Liver (tissue), 8 donors: ENCODE measurements at regions not wholly inside any gene's neighbourhood (a gene's known extent, or its start where the extent isn't known, plus 50 kb on each side); places are given as distances from the start of the nearest gene placed in this dataset.

Experiments used
- DNase-seq: peaks from one replicate; pipeline ENCODE4 v3.0.0-alpha.2; 2017; ENCODE audit warnings: low spot score
- H3K27ac ChIP-seq, 2 donors: one replicate each; pipeline ENCODE4 v1.7.0; 2013; ENCODE audit warnings: inconsistent platforms in 2 of 2, low read length in 2 of 2, control low read depth in 1 of 2, low read depth in 1 of 2, mild to moderate bottlenecking in 1 of 2
- H3K27me3 ChIP-seq, 4 donors: one replicate each; pipeline versions ENCODE4 v1.6.1 to v1.7.0; 2013; ENCODE audit warnings: low read length in 3 of 4, inconsistent platforms in 1 of 4, mild to moderate bottlenecking in 1 of 4, moderate library complexity in 1 of 4; ENCODE audit not compliant: control insufficient read depth in 4 of 4, insufficient read depth in 4 of 4
- H3K36me3 ChIP-seq, 4 donors: one replicate each; pipeline versions ENCODE4 v1.6.1 to v1.7.0; 2013; ENCODE audit warnings: low read length in 3 of 4, mild to moderate bottlenecking in 3 of 4, low read depth in 1 of 4, moderate library complexity in 1 of 4; ENCODE audit not compliant: control insufficient read depth in 4 of 4, insufficient read depth in 3 of 4
- H3K4me1 ChIP-seq, 4 donors: one replicate each; pipeline versions ENCODE4 v1.6.1 to v1.7.0; 2013; ENCODE audit warnings: low read length in 3 of 4, mild to moderate bottlenecking in 3 of 4, moderate library complexity in 1 of 4; ENCODE audit not compliant: control insufficient read depth in 4 of 4, insufficient read depth in 4 of 4
- H3K4me3 ChIP-seq, 3 donors: one replicate each; pipeline versions ENCODE4 v1.6.1 to v1.7.0; 2013; ENCODE audit warnings: low read length in 3 of 3, control low read depth in 1 of 3, low read depth in 1 of 3, mild to moderate bottlenecking in 1 of 3
- H3K9ac ChIP-seq, 2 donors: one replicate each; pipeline ENCODE4 v1.7.0; 2013; ENCODE audit warnings: low read length in 2 of 2, mild to moderate bottlenecking in 2 of 2, moderate library complexity in 2 of 2, control low read depth in 1 of 2, low read depth in 1 of 2
- H3K9me3 ChIP-seq, 4 donors: one replicate each; pipeline versions ENCODE4 v1.6.1 to v1.7.0; 2013; ENCODE audit warnings: low read length in 3 of 4; ENCODE audit not compliant: control insufficient read depth in 4 of 4
- FOXA1 ChIP-seq: IDR thresholded peaks from 2 replicates; pipeline ENCODE4 v1.6.1; 2016; ENCODE audit warnings: antibody characterized with exemption
- FOXA2 ChIP-seq: IDR thresholded peaks from 2 replicates; pipeline ENCODE4 v1.6.1; 2016; ENCODE audit warnings: antibody characterized with exemption
- GABPA ChIP-seq, 2 donors: IDR thresholded peaks in 1 of 2; conservative IDR thresholded peaks in 1 of 2; 2 replicates each; pipeline ENCODE4 v1.6.1; 2016; ENCODE audit warnings: antibody characterized with exemption in 2 of 2, mild to moderate bottlenecking in 1 of 2, moderate library complexity in 1 of 2
- HNF4A ChIP-seq, 2 donors: conservative IDR thresholded peaks; 2 replicates each; pipeline ENCODE4 v1.6.1; 2016; ENCODE audit warnings: antibody characterized with exemption in 2 of 2, mild to moderate bottlenecking in 2 of 2
- HNF4G ChIP-seq: IDR thresholded peaks from 2 replicates; pipeline ENCODE4 v1.6.1; 2016; ENCODE audit warnings: antibody characterized with exemption
- JUND ChIP-seq, 2 donors: IDR thresholded peaks; 2 replicates each; pipeline ENCODE4 v1.6.1; 2016; ENCODE audit warnings: antibody characterized with exemption in 2 of 2
- NR2F2 ChIP-seq: IDR thresholded peaks from 2 replicates; pipeline ENCODE4 v1.6.1; 2016; ENCODE audit warnings: antibody characterized with exemption
- RAD21 ChIP-seq, 2 donors: IDR thresholded peaks; 2 replicates each; pipeline ENCODE4 v1.6.1; 2016; ENCODE audit warnings: antibody characterized with exemption in 2 of 2, mild to moderate bottlenecking in 2 of 2
- RXRA ChIP-seq, 2 donors: IDR thresholded peaks; 2 replicates each; pipeline ENCODE4 v1.6.1; 2017 to 2018; ENCODE audit warnings: antibody characterized with exemption in 2 of 2, mild to moderate bottlenecking in 1 of 2
- SP1 ChIP-seq: IDR thresholded peaks from 2 replicates; pipeline ENCODE4 v1.6.1; 2018; ENCODE audit warnings: antibody characterized with exemption, mild to moderate bottlenecking
- TAF1 ChIP-seq: conservative IDR thresholded peaks from 2 replicates; pipeline ENCODE4 v1.6.1; 2016; ENCODE audit warnings: antibody characterized with exemption, mild to moderate bottlenecking
- YY1 ChIP-seq: IDR thresholded peaks from 2 replicates; pipeline ENCODE4 v1.6.1; 2016; ENCODE audit warnings: antibody characterized with exemption, mild to moderate bottlenecking
- WGBS: extraction: QIAGEN DNeasy Blood & Tissue Kit; methylation state at CpG from one replicate; pipeline ENCODE4 v1.1.7; 2013; 5-methylcytosine and 5-hydroxymethylcytosine counted together
- TF ChIP-seq, protein P1 (sequence below): IDR thresholded peaks from 2 replicates; pipeline ENCODE4 v1.6.1; 2016; ENCODE audit warnings: antibody characterized with exemption
- TF ChIP-seq, protein P2 (sequence below): IDR thresholded peaks from 2 replicates; pipeline ENCODE4 v1.6.1; 2016; ENCODE audit warnings: antibody characterized with exemption
- TF ChIP-seq, protein P3 (sequence below): fragments of 150-350 bp; IDR thresholded peaks from 2 replicates; pipeline ENCODE4 v1.5.1; 2017; ENCODE audit warnings: improper control_type of control experiment, low read depth, low read length; ENCODE audit not compliant: missing input control
- TF ChIP-seq, protein P4 (sequence below): IDR thresholded peaks from 2 replicates; pipeline ENCODE4 v1.6.1; 2016; ENCODE audit warnings: antibody characterized with exemption, mild to moderate bottlenecking
- donor health status: healthy.
- donor health status: healthy.
- donor health status: healthy.
- donor health status: healthy.
- donor health status: healthy.

DNA sequence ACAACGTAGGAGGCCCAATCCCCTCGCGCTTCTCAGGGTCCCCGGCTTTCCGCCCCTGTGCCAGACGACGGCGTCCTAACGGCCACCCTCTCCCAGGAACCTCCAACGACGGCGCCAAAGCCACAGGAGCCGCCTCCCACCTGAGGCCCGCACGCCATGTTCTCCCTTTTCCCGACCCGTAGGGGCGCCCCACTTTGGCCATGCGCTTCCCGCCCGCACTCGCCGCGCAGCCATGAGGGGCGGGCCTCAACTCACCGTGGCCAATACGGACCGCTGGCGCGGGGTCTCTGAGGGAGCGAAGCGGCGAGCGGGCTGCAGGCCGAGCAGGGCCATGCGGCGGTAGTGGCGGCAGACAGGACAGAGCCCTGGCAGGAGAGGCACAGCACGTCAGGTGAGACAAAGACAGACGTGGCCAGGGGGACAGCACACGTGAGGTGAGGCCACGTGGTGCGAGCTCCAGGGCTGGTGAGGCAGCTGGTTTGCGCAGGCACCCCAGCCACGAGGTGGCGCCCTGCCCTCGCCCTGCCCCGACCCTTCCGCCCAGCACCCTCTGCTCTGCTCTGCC lies 1005.5 kb upstream of the PTPRD start:
- no peak overlapping the region for H3K9ac ChIP-seq
- H3K36me3 ChIP-seq = no peaks in the 10 kb centered on the region
- H3K9me3 ChIP-seq = no peaks in the 10 kb centered on the region
- TF ChIP-seq FOXA1 (no peak), TAF1 (no peak), RXRA (IDR thresholded peaks at IDR 0.05) (no peak), HNF4G (no peak), JUND (IDR thresholded peaks at IDR 0.05) (no peak), HNF4A (conservative IDR thresholded peaks at IDR 0.05) (no peak), RAD21 (IDR thresholded peaks at IDR 0.05) (no peak), SP1 (no peak), YY1 (no peak)
- TF ChIP-seq, protein P1, sequence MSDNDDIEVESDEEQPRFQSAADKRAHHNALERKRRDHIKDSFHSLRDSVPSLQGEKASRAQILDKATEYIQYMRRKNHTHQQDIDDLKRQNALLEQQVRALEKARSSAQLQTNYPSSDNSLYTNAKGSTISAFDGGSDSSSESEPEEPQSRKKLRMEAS = no peak
- TF ChIP-seq, protein P2, sequence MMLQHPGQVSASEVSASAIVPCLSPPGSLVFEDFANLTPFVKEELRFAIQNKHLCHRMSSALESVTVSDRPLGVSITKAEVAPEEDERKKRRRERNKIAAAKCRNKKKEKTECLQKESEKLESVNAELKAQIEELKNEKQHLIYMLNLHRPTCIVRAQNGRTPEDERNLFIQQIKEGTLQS = no peak
- TF ChIP-seq, protein P3, sequence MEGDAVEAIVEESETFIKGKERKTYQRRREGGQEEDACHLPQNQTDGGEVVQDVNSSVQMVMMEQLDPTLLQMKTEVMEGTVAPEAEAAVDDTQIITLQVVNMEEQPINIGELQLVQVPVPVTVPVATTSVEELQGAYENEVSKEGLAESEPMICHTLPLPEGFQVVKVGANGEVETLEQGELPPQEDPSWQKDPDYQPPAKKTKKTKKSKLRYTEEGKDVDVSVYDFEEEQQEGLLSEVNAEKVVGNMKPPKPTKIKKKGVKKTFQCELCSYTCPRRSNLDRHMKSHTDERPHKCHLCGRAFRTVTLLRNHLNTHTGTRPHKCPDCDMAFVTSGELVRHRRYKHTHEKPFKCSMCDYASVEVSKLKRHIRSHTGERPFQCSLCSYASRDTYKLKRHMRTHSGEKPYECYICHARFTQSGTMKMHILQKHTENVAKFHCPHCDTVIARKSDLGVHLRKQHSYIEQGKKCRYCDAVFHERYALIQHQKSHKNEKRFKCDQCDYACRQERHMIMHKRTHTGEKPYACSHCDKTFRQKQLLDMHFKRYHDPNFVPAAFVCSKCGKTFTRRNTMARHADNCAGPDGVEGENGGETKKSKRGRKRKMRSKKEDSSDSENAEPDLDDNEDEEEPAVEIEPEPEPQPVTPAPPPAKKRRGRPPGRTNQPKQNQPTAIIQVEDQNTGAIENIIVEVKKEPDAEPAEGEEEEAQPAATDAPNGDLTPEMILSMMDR = no peak
- H3K27me3 ChIP-seq = no peaks in the 10 kb centered on the region
- no peak for DNase-seq
- 80% methylated on average over 49 of the region's 49 CpGs for WGBS
- no peak overlapping the region for H3K4me3 ChIP-seq
- H3K4me1 ChIP-seq = no peaks in the 10 kb centered on the region
- no peak overlapping the region for H3K27ac ChIP-seq

DNA sequence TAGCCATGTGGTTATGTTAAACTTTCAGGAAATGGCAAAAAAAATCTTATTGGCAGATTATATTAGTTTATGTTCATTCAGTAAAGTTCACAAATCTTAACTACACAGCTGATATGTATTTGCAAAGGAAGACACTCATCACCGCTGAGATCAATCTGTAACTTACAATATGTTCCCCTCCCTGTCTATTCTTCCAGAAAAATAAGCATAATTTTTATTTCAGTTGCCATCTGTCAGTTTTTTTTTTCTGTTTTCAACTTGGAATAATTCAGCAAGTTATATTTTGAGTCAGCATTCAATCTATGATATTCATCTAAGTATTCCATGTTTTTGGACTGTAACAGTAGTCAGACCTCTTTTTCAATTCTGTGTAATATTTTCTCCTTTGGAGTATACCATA lies 1019.9 kb upstream of the PTPRD start:
- H3K27me3 ChIP-seq = no peaks in the 10 kb centered on the region
- no peaks in the 10 kb centered on the region for H3K4me1 ChIP-seq
- TF ChIP-seq, protein P2 = no peak
- TF ChIP-seq NR2F2 (no peak), FOXA2 (no peak), JUND (IDR thresholded peaks at IDR 0.05) (no peak), YY1 (no peak), RAD21 (IDR thresholded peaks at IDR 0.05) (no peak), FOXA1 (no peak), SP1 (no peak), HNF4G (no peak)
- H3K9ac ChIP-seq = no peak overlapping the region
- DNase-seq = no peak
- H3K9me3 ChIP-seq = peaks cover 0 to 4% (median 0%) of the 10 kb centered on the region in 4 donors
- WGBS = 88% methylated on average over 1 of the region's 1 CpG
- H3K27ac ChIP-seq = no peak overlapping the region
- H3K4me3 ChIP-seq = no peak overlapping the region
- H3K36me3 ChIP-seq = no peaks in the 10 kb centered on the region

DNA sequence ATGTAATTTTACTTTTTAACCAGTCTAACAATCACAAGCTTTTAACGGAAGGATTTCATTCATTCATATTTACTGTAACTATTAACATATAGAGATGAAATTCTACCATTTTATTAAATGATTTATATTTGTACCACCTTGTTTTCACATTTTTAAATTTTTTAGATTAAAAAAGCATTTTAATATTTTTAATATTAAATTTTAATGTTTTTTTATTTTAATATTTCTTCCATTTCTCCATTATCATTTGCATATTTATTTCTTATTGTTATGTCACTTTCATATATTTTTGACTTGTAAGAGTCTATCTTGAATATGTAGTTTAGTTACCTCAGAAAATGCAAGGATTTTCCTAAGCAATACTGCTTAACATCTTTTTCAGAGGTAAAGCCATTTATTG lies 1034.0 kb upstream of the PTPRD start:
- DNase-seq = no peak
- H3K4me3 ChIP-seq = no peak overlapping the region
- no peaks in the 10 kb centered on the region for H3K4me1 ChIP-seq
- no peaks in the 10 kb centered on the region for H3K9me3 ChIP-seq
- no peaks in the 10 kb centered on the region for H3K36me3 ChIP-seq
- no peaks in the 10 kb centered on the region for H3K27me3 ChIP-seq
- 90% methylated on average over 1 of the region's 1 CpG for WGBS
- H3K27ac ChIP-seq = no peak overlapping the region
- no peak overlapping the region for H3K9ac ChIP-seq
- TF ChIP-seq FOXA2 (no peak), YY1 (no peak), TAF1 (no peak), GABPA (IDR thresholded peaks at IDR 0.05 in 1 of 2, conservative IDR thresholded peaks at IDR 0.05 in 1 of 2) (no peak), FOXA1 (no peak), RAD21 (IDR thresholded peaks at IDR 0.05) (no peak), JUND (IDR thresholded peaks at IDR 0.05) (no peak), NR2F2 (no peak), RXRA (IDR thresholded peaks at IDR 0.05) (no peak), SP1 (no peak)
- TF ChIP-seq, protein P2 = no peak
- TF ChIP-seq, protein P4, sequence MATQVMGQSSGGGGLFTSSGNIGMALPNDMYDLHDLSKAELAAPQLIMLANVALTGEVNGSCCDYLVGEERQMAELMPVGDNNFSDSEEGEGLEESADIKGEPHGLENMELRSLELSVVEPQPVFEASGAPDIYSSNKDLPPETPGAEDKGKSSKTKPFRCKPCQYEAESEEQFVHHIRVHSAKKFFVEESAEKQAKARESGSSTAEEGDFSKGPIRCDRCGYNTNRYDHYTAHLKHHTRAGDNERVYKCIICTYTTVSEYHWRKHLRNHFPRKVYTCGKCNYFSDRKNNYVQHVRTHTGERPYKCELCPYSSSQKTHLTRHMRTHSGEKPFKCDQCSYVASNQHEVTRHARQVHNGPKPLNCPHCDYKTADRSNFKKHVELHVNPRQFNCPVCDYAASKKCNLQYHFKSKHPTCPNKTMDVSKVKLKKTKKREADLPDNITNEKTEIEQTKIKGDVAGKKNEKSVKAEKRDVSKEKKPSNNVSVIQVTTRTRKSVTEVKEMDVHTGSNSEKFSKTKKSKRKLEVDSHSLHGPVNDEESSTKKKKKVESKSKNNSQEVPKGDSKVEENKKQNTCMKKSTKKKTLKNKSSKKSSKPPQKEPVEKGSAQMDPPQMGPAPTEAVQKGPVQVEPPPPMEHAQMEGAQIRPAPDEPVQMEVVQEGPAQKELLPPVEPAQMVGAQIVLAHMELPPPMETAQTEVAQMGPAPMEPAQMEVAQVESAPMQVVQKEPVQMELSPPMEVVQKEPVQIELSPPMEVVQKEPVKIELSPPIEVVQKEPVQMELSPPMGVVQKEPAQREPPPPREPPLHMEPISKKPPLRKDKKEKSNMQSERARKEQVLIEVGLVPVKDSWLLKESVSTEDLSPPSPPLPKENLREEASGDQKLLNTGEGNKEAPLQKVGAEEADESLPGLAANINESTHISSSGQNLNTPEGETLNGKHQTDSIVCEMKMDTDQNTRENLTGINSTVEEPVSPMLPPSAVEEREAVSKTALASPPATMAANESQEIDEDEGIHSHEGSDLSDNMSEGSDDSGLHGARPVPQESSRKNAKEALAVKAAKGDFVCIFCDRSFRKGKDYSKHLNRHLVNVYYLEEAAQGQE = no peak
